ENCODE measurements at regions not wholly inside any gene's neighbourhood (a gene's known extent, or its start where the extent isn't known, plus 50 kb on each side); places are given as distances from the start of the nearest gene placed in this dataset.

- Histone ChIP-seq H3K9me3 (ENCODE audit: low read length) (no peaks in the 10 kb centered on the region), H2AFZ (ENCODE audit: low read length) (no peak overlapping the region), H3K4me3 (ENCODE audit: low read depth, low read length, poor library complexity, severe bottlenecking) (no peak overlapping the region), H3K27ac (ENCODE audit: low read depth, low read length, poor library complexity, severe bottlenecking) (no peak overlapping the region), H3K4me1 (ENCODE audit: insufficient read depth, low read length, poor library complexity, severe bottlenecking) (no peaks in the 10 kb centered on the region), H3K4me2 (ENCODE audit: low read length) (no peak overlapping the region), H4K20me1 (ENCODE audit: insufficient read depth, low read length) (no peaks in the 10 kb centered on the region), H3K9me2 (ENCODE audit: insufficient read depth, low read length) (no peaks in the 10 kb centered on the region), H3K36me3 (ENCODE audit: insufficient read depth, low read length) (no peaks in the 10 kb centered on the region), H3K79me2 (ENCODE audit: insufficient read depth, low read depth, low read length) (no peaks in the 10 kb centered on the region)
- DNase-seq (ENCODE audit: low spot score), result no peak
- BruUV-seq (replicated peaks), result no TSS peak
- ChIA-PET CTCF (ENCODE audit: unreplicated experiment) (no interaction called here), POLR2A (no interaction called here)
- TF ChIP-seq EZH2phosphoT487 (IDR thresholded peaks at IDR 0.05; ENCODE audit: borderline replicate concordance, low read depth, low read length), result no peak
- TF ChIP-seq CTCF (conservative IDR thresholded peaks at IDR 0.05; ENCODE audit: low read length), result no peak
- intact Hi-C loops (cut with micrococcal nuclease; ENCODE audit: unreplicated experiment), result no loop called here
These were observed 443.7 kb downstream of the NR2F2 start for GRCh38 chr15:96774216-96774615.

- POLR2A ChIA-PET, result no interaction called here
- TF ChIP-seq EZH2phosphoT487 (IDR thresholded peaks at IDR 0.05; ENCODE audit: borderline replicate concordance, low read depth, low read length), result no peak
- no peak for TF ChIP-seq CTCF (conservative IDR thresholded peaks at IDR 0.05; ENCODE audit: low read length)
- Histone ChIP-seq H4K20me1 (ENCODE audit: insufficient read depth, low read length) (no peaks in the 10 kb centered on the region), H3K4me1 (ENCODE audit: insufficient read depth, low read length, poor library complexity, severe bottlenecking) (no peaks in the 10 kb centered on the region), H3K4me3 (ENCODE audit: low read depth, low read length, poor library complexity, severe bottlenecking) (no peak overlapping the region), H3K9me2 (ENCODE audit: insufficient read depth, low read length) (no peaks in the 10 kb centered on the region), H3K79me2 (ENCODE audit: insufficient read depth, low read depth, low read length) (no peaks in the 10 kb centered on the region), H3K27ac (ENCODE audit: low read depth, low read length, poor library complexity, severe bottlenecking) (no peak overlapping the region), H2AFZ (ENCODE audit: low read length) (no peak overlapping the region), H3K36me3 (ENCODE audit: insufficient read depth, low read length) (no peaks in the 10 kb centered on the region), H3K9me3 (ENCODE audit: low read length) (no peaks in the 10 kb centered on the region), H3K4me2 (ENCODE audit: low read length) (no peak overlapping the region)
- intact Hi-C loops (cut with micrococcal nuclease; ENCODE audit: unreplicated experiment), result no loop called here
- CTCF ChIA-PET (ENCODE audit: unreplicated experiment), result no interaction called here
- BruUV-seq (replicated peaks), result no TSS peak
- DNase-seq (ENCODE audit: low spot score), result no peak
These were observed 453.2 kb downstream of the NR2F2 start for GRCh38 chr15:96783746-96784145.

GRCh38 chr15:96790004-96790403, 459.5 kb downstream of the NR2F2 start:
- no peaks in the 10 kb centered on the region for H3K4me1 ChIP-seq (ENCODE audit: insufficient read depth, low read length, poor library complexity, severe bottlenecking)
- H3K4me3 ChIP-seq (ENCODE audit: low read depth, low read length, poor library complexity, severe bottlenecking), result no peak overlapping the region
- H3K9me2 ChIP-seq (ENCODE audit: insufficient read depth, low read length), result no peaks in the 10 kb centered on the region
- H3K36me3 ChIP-seq (ENCODE audit: insufficient read depth, low read length), result no peaks in the 10 kb centered on the region
- DNase-seq (ENCODE audit: low spot score), result no peak
- H3K79me2 ChIP-seq (ENCODE audit: insufficient read depth, low read depth, low read length), result no peaks in the 10 kb centered on the region
- CTCF ChIA-PET (ENCODE audit: unreplicated experiment), result no interaction called here
- no peak overlapping the region for H2AFZ ChIP-seq (ENCODE audit: low read length)
- no peaks in the 10 kb centered on the region for H4K20me1 ChIP-seq (ENCODE audit: insufficient read depth, low read length)
- intact Hi-C loops (cut with micrococcal nuclease; ENCODE audit: unreplicated experiment), result no loop called here
- H3K4me2 ChIP-seq (ENCODE audit: low read length), result no peak overlapping the region
- POLR2A ChIA-PET, result no interaction called here
- H3K27ac ChIP-seq (ENCODE audit: low read depth, low read length, poor library complexity, severe bottlenecking), result no peak overlapping the region
- BruUV-seq (replicated peaks), result no TSS peak
- no peaks in the 10 kb centered on the region for H3K9me3 ChIP-seq (ENCODE audit: low read length)
- no peak for TF ChIP-seq CTCF (conservative IDR thresholded peaks at IDR 0.05; ENCODE audit: low read length)
- TF ChIP-seq EZH2phosphoT487 (IDR thresholded peaks at IDR 0.05; ENCODE audit: borderline replicate concordance, low read depth, low read length), result no peak
